HG02981 (cell line): ENCODE measurements at regions not wholly inside any gene's neighbourhood (a gene's known extent, or its start where the extent isn't known, plus 50 kb on each side); places are given as distances from the start of the nearest gene placed in this dataset.
A peak's percentile ranks its signal among the peaks of the same experiment; 100 is the strongest.

Experiments
- ATAC-seq: cut with Tn5 transposase; IDR thresholded peaks from one replicate; pipeline ENCODE4 v1.9.1; 2021; ENCODE audit warnings: mild to moderate bottlenecking, moderate library complexity; ENCODE audit not compliant: unreplicated experiment

DNA sequence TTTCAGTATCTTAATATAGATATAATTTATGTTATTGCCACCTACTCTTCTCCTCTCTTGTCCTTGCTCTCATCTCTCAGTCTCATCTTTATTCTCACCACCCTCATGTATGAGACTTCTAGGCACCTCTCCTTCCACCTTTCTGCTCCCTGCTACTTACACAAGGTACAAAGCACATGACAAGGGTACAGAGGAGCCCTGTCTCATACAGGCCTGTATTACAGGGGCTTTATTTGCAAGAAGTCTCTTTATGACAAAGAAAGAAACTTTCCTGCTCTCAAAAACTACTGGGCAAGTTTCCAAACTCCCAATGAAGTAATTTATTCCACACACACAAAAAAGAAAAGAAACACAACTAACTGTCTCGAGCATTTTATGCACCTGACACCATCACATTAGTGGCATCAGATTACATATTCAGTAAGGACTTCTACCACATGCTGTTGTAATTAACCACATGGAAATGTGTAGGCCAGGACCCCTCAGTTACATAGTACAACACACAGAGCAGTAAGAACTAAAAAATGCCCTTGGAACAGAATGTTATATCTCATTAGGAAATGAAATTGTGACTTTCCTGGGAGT is 253.1 kb downstream of the FZD1 start:
- no peak for ATAC-seq

- no peak for ATAC-seq
Measured at GRCh38 chr7:91518058-91518457, 253.8 kb downstream of the FZD1 start.

GRCh38 chr7:91519241-91520158 is 255.3 kb downstream of the FZD1 start:
- ATAC-seq, result no peak

GRCh38 chr7:91520645-91521044 is 256.4 kb downstream of the FZD1 start:
- ATAC-seq, result no peak

DNA sequence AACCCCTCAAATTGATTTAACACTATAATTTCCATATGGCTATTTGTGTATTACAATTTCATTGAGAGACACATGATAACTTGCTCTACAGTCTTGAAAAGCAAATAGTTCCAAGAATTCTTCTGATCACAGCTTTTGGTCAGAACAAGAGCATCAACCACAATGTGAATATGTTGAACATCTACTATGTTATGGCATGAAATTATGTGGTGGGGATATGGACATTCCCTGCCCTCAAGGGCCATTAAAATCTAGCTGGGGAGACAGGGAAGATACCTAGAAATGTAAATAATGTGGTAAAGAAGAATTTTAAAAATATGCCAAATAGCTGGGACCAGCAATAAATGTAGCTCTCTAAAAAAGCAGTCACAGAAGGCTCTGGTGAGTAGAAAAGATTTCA is 262.2 kb downstream of the FZD1 start:
- no peak for ATAC-seq

- ATAC-seq, result no peak
Measured at GRCh38 chr7:91527460-91527859, 263.2 kb downstream of the FZD1 start.

- ATAC-seq, result no peak
Measured at GRCh38 chr7:91533996-91534395, 269.8 kb downstream of the FZD1 start.

- ATAC-seq, result no peak
Measured at GRCh38 chr7:91537260-91538152, 273.3 kb downstream of the FZD1 start.

GRCh38 chr7:91541641-91542040 is 277.4 kb downstream of the FZD1 start:
- no peak for ATAC-seq

DNA sequence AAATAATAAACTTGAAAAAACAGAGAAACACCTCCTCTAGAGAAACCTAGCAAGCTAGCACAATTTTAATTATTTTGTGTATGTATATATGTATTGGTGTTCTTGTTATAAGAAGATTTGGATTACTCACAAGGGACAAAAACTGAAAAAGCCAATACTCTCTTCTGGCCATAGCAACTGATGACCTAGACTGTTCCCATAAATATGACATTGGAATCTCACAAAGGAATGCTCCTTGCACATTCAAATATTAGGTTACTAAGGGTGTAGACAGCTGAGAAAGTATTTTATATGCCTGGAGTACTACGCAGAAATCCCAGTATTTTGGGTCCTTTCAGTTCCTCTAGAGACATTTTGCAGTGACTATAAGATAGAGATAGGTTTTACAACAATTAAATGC is 279.4 kb downstream of the FZD1 start:
- ATAC-seq, result no peak

DNA sequence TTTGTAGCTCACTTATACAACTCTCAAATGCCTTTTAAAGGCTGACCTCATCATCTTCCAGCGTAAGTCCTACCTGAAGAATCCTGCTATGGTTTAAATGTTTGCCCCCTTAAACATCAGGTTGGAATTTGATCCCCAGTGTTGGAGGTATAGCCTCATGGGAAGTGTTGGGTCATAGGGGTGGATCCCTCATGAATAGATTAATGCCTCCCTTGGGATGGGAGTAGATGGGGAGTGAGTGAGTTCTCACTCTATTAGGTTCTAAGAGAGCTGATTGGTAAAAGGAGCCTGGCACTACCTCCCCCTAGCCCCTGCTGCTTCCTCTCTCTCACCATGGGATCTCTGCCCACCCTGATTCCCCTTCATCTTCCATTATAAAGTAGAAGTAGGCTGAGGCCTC is 285.6 kb downstream of the FZD1 start:
- no peak for ATAC-seq

- no peak for ATAC-seq
Measured at GRCh38 chr7:91550931-91551330, 286.7 kb downstream of the FZD1 start.

DNA sequence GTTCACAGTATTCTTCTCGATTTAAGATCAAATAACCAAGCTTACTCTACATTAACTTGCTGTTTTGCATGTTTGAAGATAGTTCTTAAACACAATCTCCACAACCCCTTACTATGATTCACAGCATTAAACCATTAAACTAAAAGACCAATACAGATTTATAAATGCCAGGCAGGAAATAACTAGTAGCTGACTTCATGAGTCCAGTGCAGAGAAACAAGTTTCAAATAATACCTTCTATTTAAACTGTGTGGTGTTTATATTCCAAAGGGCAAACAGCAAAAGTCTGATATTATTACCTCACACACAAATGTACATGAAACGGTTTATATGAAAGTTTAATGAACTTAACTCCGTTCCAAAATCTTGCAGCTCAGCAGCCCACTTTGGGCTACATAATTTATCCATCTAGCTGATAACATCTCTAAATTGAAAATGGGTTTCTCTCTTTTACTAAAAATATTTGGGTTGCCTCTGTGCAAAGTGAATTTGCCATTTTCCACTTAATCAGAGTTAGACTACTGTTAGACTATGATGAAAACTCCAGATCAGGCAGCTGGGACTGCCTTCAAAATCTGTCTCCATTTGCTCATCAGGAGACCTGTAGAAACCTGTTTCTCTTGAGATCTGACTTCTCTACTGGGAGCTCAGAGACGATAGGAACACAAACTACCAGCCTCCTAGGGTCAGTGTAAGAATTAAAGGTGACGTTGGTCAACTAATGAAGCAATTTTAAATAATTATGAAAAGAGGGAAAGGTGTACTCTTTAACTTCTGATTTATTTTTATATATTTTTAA is 287.3 kb downstream of the FZD1 start:
- no peak for ATAC-seq

DNA sequence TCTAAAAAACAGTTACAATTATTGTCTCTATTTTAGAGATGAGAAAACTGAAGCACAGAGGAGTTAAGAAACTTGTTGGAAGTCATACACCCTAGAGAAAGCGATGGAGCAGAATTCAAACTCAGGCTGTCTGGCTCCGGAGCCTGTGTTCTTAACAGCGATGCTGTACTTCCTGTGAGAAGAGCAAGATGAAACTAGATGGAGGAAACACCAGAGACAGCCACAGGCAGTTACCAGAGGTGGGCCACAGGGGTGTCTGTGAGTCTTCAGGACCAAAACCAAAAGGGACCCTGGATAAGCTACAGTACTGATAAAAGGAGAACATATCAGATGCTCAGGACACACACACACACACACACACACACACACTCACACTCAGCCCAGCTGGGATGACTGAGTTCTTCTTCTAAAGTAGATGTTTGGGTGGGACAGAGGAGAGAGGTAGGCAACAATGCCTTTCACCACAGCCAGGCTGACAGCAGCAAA is 289.2 kb downstream of the FZD1 start:
- ATAC-seq, result no peak

- ATAC-seq, result no peak
Measured at GRCh38 chr7:91554883-91555282, 290.6 kb downstream of the FZD1 start.

DNA sequence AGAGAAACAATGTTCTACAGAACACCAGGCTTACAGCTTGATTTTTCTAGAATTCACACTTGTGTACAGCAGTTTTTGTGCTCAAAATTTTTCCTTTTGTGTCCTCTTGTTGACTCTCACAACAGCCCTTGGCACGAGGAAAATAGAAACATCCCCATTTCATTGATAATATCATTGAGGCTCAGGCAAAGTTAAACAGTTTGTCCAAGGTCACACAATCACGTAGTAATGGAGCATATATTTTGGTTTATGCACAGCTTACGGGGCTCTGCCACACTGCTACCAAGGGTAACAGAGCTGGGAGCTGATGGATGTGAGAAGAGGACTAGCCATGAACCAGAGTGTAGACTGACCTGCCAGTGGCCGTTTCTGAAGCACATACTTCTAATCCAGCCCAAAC is 292.0 kb downstream of the FZD1 start:
- no peak for ATAC-seq

DNA sequence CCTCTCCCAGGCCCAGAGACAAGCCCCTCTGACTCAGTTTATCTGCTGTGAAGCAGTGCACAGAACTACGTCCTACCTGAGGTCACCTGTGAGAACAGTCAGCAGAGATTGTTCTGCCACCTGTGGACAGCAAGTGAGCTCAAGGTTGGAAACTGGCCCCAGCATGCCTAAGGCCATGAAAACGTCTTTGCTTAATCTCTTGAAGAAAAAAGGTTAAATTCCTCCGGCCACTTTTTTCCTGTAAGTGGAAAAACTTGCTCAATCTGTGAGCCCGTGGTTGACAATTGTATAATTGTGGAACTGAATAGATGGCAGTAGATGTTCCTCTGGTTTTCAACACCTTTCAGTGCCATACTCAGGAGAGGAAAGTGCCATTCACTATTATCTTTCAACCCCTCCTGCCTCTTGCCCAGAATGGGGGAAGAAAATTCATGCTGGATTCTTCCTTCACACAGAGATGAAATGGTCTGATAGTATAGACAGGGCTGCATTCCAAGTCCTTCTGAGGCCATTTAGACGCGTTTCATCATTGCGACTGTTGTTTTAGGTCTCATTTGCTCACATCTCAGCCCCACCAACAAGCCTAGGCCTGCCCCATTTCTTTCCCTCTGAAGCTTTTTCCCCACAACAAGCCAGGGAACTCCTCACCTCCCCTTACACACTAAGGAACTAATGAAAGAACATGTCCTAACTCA is 292.9 kb downstream of the FZD1 start:
- no peak for ATAC-seq

DNA sequence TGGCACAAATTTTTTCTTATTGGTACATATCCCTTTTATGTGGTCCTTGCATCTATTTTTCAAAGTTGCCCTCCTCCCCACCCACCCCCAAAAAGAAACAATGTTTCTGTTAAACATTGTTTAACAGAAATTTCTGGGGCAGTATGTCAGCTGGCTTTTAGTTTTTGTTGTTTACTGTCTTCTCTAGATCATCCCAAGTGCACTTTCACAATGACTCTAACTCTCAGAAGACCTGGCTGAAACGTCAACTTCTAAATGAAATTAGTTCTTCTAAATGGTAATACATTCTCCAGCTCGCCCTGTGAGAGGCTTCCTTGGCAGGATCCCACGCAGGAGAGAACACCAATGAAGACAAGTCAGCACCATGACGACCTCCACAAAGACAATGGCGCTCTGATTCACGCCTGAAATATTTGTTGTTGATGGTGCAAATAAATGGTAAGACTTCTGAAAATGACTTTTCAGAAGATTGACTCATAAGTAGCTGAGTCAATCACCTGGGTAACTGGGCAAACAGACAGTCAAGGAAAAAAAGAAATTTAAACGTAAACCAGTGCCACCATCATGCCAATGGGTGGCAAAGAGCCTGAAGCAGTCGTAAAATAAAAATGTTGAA is 293.7 kb downstream of the FZD1 start:
- ATAC-seq, result peak; percentile 79

GRCh38 chr7:91559947-91560346 is 295.7 kb downstream of the FZD1 start:
- ATAC-seq, result no peak
